ENCODE measurements at regions not wholly inside any gene's neighbourhood (a gene's known extent, or its start where the extent isn't known, plus 50 kb on each side); places are given as distances from the start of the nearest gene placed in this dataset.

DNA sequence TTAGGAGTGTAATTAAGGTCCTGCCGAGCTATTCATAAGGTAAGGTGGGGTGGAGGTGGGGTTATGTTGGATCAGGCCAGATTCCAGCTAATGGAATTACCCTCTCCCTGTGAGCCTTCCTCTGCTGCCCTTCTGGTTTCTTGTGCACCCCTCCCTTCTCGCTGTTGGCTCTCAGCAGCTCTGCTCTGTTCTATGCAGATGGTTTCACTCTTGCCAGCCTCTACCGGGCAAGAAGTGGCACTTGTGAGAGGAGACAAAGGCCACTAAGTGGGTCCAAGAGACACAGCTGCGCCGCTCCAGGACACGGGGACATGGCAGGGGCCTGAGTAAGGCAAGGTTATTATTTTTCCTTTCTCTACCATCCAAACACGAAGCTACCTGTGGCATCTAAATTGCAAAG, 334.4 kb downstream of the EMP1 start:
- no peak for TF ChIP-seq EZH2 (IDR thresholded peaks at IDR 0.05; ENCODE audit: low read length, unreplicated experiment)
- TF ChIP-seq CTCF (conservative IDR thresholded peaks at IDR 0.05; ENCODE audit: low read depth, low read length) = no peak
- no peak for TF ChIP-seq EZH2phosphoT487 (IDR thresholded peaks at IDR 0.05; ENCODE audit: borderline replicate concordance, low read length)
